HG03439 (cell line): ENCODE measurements at regions not wholly inside any gene's neighbourhood (a gene's known extent, or its start where the extent isn't known, plus 50 kb on each side); places are given as distances from the start of the nearest gene placed in this dataset.
"Not testable (repeated sequence)": the region's sequence is repeated elsewhere in the genome, so short reads cannot be mapped to it uniquely, and the experiment has no call there.

Source experiments
- ATAC-seq: cut with Tn5 transposase; IDR thresholded peaks from one replicate; pipeline ENCODE4 v1.9.1; 2021; ENCODE audit warnings: mild to moderate bottlenecking, moderate library complexity; ENCODE audit not compliant: unreplicated experiment

DNA sequence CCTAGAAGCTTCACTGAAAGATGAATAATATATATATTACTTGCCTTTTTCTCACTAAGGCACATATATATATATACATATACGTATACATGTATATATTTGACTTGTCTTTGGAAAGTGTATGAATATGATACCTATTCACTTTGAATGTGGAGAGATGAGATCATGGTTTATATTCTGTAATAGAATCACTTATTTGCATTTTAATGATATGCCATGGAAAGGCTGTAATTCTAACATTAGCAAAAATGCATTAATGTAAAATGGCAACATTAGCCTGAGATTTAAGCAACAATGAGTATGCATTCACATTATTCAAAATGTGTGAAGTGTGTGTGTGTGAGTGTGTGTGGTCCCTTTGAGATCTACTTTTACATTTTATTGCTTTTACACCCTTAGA is 54.5 kb upstream of the PRKD1 start:
- no peak for ATAC-seq

DNA sequence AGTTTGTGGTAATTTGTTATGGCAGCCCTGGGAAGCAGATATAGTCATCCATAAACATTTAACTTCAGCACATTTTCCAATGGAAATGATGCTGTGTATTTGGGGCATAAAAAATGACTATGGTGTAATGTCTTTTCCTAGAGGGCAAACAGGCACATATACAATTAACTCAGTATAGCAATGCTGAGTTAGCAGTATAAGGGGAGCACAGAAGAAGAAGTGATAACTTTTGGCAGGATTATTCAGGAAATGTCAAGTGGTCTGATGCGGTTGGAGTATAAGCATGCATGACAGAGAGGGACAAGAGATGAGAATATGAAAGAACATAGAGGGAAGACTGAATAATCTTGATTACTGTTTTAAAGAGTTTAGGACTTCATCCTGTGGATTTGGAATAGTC is 55.3 kb upstream of the PRKD1 start:
- no peak for ATAC-seq

DNA sequence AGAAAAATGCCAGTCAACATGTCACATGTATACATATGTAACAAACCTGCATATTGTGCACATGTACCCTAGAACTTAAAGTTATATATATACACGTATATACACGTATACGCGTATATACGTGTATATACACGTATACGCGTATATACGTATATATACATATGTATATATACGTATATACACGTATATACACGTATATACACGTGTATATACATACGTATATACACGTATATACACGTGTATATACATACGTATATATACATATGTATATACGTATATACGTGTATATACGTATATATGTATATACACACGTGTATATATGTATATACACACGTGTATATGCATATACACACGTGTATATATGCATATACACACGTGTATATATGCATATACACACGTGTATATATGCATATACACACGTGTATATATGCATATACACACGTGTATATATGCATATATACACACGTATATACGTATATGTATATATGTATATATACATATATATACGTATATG is 62.8 kb upstream of the PRKD1 start:
- ATAC-seq, result not testable (repeated sequence)

DNA sequence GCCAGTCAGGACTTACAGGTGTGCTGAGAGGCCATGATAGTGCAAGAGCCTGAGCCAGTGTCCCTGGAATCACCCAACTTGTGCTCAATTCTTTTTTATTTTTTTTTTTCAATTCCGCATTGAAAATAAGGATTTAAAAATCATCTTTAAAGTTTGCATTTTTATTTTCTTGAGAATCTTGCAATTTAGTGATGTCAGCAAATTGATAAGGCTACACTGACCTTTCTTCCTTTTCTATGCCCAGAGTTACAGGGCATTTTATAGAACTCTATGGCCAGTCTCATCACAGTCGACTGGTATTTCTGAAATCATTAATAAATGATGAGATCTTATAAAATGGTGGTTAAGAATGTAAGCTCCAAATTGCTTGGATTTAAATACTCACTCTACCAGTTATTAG is 63.3 kb upstream of the PRKD1 start:
- ATAC-seq, result no peak

GRCh38 chr14:29993143-29993542 is 65.5 kb upstream of the PRKD1 start:
- ATAC-seq, result no peak

GRCh38 chr14:29999013-29999539 is 71.4 kb upstream of the PRKD1 start:
- ATAC-seq, result no peak

DNA sequence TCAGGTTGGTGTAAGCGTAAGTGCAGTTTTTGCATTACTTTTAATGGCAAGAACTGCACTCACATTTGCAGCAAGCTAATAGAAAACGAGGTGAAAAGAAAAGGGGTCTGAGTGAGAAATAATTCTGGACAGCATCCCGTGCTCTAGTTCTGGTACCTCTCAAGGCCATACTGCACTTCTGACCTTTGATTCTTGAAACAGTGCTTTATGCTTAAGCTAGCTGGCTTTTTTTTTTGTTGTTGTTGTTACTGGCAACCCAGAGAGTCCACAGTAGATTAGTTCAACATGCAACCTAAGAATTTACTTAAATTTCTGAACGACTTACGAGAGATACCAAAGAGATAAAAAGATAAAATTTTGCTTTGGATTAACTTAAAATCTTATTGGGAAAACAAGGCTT is 75.2 kb upstream of the PRKD1 start:
- no peak for ATAC-seq

GRCh38 chr14:30005114-30005808 is 77.6 kb upstream of the PRKD1 start:
- no peak for ATAC-seq

- no peak for ATAC-seq
Observed at GRCh38 chr14:30006695-30007094, 79.0 kb upstream of the PRKD1 start.

GRCh38 chr14:30015489-30015888 is 87.8 kb upstream of the PRKD1 start:
- ATAC-seq, result no peak

GRCh38 chr14:30016002-30016401 is 88.4 kb upstream of the PRKD1 start:
- ATAC-seq, result no peak

- no peak for ATAC-seq
Observed at GRCh38 chr14:30017370-30017993, 89.8 kb upstream of the PRKD1 start.

GRCh38 chr14:30020271-30020670 is 92.6 kb upstream of the PRKD1 start:
- ATAC-seq, result no peak

DNA sequence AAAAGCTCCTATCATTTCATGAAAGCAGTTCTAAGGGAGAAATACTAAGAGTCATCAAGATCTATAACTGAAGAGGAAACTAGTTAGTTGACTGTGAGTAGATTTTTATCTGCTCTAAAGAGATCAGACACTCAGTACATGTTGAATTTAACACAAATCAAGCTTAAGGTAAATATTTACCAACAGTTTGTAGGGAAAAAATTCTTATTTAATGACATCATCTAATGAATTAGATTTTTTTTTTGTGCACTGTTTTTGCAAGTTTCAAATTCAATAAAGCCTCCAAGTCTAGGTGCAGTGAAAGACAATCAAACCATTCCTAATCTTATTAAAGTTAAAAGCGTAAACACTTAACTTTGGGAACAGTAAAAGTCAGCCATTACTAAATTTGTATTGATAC is 93.0 kb upstream of the PRKD1 start:
- no peak for ATAC-seq

GRCh38 chr14:30023350-30023749 is 95.7 kb upstream of the PRKD1 start:
- ATAC-seq, result not testable (repeated sequence)

DNA sequence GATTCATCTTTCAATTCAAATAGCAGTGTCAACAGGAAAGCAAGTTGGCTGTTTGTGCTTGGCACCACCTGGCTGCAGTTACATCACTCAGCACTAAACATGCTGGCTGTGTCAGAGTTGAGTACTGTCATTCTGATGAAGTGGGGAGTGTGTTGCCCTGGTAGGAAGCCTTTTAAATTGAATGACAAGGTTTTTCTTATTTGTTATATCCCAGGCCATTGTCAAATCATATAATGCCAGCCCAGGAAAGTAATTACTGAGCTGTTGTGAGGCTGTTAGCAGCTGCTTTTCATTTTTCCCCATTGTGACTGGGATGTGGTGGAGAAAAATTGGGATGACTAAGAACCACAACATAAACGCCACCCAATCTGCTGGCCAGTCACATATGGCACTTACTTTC is 106.5 kb upstream of the PRKD1 start:
- no peak for ATAC-seq

DNA sequence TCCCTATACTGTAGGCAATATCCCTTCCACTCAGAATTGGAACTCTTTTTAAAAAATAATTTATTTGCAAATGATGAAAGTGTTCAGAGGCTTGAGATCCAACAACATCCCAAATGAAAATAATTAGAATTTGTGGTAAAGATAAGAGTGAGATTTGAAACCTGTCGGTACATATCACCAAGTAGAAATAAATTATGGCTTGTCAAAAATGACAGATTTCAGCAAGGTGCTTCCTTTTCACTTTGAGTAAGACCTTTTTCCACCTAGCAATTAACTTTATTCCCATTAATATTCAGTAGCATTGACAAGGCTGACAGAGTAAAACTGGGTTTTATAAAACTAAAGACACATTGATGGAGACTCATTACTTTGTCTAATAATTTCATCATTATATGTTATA is 107.7 kb upstream of the PRKD1 start:
- ATAC-seq, result no peak

DNA sequence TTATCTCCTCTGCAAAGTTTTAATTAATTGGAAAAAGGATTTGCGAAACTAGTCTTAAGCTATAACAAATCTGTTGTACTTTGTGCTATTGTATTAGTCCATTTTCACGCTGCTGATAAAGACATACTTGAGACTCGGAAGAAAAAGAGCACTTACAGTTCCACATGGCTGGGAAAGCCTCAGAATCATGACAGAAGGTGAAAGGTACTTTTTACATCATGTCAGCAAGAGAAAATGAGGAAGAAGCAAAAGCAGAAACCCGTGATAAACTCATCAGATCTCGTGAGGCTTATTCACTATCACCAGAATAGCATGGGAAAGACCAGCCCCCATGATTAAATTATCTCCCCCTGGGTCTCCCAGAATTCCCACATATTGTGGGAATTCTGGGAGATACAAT is 118.1 kb upstream of the PRKD1 start:
- no peak for ATAC-seq

DNA sequence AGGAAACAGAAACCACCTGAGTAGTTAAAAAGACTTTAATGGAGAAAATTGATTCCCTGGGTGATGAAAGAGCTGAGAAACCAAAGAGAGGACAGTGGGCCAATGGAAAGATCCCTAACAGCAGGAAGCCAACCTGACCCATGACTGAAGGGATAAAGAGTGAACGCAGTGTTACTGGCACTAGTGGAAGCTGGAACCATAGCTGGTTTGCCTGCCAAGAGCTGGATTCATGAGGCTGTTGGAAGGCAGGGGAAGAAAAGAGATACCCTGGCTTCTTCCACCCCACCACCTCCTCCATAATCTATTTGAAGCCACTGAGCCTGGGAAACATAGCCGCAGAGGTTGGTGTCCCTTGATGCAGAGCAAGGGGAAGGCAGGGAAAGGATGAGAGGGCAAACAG is 125.5 kb upstream of the PRKD1 start:
- ATAC-seq, result no peak

- no peak for ATAC-seq
Observed at GRCh38 chr14:30054201-30054600, 126.6 kb upstream of the PRKD1 start.

GRCh38 chr14:30058401-30058800 is 130.8 kb upstream of the PRKD1 start:
- no peak for ATAC-seq

- no peak for ATAC-seq
Observed at GRCh38 chr14:30063746-30064145, 136.1 kb upstream of the PRKD1 start.
